ENCODE measurements at regions not wholly inside any gene's neighbourhood (a gene's known extent, or its start where the extent isn't known, plus 50 kb on each side); places are given as distances from the start of the nearest gene placed in this dataset.
"Not testable (repeated sequence)": the region's sequence is repeated elsewhere in the genome, so short reads cannot be mapped to it uniquely, and the experiment has no call there.

GRCh38 chr10:20668985-20669384 is 228.1 kb downstream of the NEBL start:
- in situ Hi-C loops (cut with HindIII; ENCODE audit: low sequenced_read_pairs), result no loop called here
- DNase-seq (ENCODE audit: low read depth), result no peak
- TF ChIP-seq, protein P1, sequence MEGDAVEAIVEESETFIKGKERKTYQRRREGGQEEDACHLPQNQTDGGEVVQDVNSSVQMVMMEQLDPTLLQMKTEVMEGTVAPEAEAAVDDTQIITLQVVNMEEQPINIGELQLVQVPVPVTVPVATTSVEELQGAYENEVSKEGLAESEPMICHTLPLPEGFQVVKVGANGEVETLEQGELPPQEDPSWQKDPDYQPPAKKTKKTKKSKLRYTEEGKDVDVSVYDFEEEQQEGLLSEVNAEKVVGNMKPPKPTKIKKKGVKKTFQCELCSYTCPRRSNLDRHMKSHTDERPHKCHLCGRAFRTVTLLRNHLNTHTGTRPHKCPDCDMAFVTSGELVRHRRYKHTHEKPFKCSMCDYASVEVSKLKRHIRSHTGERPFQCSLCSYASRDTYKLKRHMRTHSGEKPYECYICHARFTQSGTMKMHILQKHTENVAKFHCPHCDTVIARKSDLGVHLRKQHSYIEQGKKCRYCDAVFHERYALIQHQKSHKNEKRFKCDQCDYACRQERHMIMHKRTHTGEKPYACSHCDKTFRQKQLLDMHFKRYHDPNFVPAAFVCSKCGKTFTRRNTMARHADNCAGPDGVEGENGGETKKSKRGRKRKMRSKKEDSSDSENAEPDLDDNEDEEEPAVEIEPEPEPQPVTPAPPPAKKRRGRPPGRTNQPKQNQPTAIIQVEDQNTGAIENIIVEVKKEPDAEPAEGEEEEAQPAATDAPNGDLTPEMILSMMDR (IDR thresholded peaks at IDR 0.05; ENCODE audit: low read depth, low read length, missing control alignments), result no peak
- no peak overlapping the region for H3K4me3 ChIP-seq (ENCODE audit: low read depth, low read length)

DNA sequence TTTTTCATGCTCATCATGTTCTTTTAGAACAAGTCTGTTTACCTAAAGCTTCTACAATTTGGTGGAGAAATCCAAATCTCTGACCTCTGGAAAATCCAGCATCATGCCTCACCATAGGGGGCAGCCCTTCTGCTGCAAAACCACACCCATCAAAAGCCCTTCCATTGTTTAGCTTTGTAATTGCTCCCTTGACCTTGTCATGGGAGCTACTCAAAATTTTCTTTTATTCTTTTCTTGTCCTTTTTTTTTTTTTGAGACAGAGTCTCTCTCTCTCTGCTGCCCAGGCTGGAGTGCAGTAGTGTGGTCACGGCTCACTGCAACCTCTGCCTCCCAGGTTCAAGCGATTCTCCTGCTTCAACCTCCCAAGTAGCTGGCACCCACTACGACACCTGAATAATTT is 234.4 kb downstream of the NEBL start:
- TF ChIP-seq, protein P1 (IDR thresholded peaks at IDR 0.05; ENCODE audit: low read depth, low read length, missing control alignments), result no peak
- in situ Hi-C loops (cut with HindIII; ENCODE audit: low sequenced_read_pairs), result no loop called here
- DNase-seq (ENCODE audit: low read depth), result no peak
- no peak overlapping the region for H3K4me3 ChIP-seq (ENCODE audit: low read depth, low read length)

DNA sequence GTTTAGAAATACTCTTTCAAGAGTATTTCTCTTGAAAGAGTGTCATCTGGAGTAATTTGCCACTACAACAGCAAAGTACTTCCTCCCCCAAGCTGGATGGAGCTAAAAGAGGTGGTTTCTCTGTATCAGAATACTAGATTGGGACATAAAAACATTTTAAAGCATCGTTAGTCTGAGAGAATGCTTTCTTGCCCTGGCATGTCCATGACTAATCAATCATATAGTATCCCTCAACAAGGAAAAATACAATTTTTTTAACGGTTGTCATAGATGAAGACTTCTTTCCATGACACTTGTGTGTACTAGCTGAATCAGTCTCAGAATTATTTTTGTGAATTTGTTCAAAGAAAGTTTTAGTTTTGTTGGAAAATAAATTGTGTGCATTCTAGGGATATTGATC is 237.9 kb downstream of the NEBL start:
- no peak for DNase-seq (ENCODE audit: low read depth)
- in situ Hi-C loops (cut with HindIII; ENCODE audit: low sequenced_read_pairs), result no loop called here
- TF ChIP-seq, protein P1 (IDR thresholded peaks at IDR 0.05; ENCODE audit: low read depth, low read length, missing control alignments), result no peak
- no peak overlapping the region for H3K4me3 ChIP-seq (ENCODE audit: low read depth, low read length)

DNA sequence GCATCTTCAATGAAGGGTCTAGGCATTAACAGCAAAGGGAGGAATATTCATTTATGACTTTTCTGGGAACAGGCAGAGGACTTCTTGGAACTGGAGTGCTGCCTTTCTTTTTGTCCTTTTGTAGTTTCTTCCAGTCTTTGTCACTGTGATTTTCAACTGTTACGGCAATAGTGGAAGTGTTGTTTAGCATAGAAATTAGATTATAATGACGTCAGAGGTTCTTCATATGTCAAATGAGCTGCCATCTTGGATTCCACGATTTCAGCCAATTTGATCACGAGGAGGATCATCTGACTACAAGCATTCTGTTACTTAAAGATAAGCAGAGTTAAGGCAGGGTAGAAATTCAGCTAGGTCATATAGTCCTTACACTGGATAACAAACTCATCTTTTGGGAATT is 239.0 kb downstream of the NEBL start:
- no peak overlapping the region for H3K4me3 ChIP-seq (ENCODE audit: low read depth, low read length)
- TF ChIP-seq, protein P1 (IDR thresholded peaks at IDR 0.05; ENCODE audit: low read depth, low read length, missing control alignments), result no peak
- in situ Hi-C loops (cut with HindIII; ENCODE audit: low sequenced_read_pairs), result no loop called here
- DNase-seq (ENCODE audit: low read depth), result no peak

DNA sequence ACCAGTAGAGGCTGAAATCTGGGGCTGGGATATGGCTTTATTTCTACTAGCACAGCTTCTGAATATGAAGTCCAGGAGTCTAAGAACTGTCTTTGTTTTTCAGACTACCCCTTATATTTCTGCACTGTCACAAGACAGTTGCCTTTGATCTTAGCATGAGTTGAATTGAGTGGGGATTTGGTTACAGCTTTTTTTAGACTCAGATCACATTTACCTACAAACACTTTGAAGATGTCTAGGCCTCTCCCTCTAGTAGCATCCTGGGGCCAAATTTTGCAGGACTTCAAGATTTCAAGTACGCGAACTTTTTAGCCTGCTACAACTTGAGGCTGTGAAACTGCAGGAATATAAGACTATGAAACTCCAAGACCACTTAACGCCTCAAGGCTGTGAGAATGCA is 240.2 kb downstream of the NEBL start:
- in situ Hi-C loops (cut with HindIII; ENCODE audit: low sequenced_read_pairs), result no loop called here
- TF ChIP-seq, protein P1 (IDR thresholded peaks at IDR 0.05; ENCODE audit: low read depth, low read length, missing control alignments), result no peak
- H3K4me3 ChIP-seq (ENCODE audit: low read depth, low read length), result no peak overlapping the region
- no peak for DNase-seq (ENCODE audit: low read depth)

DNA sequence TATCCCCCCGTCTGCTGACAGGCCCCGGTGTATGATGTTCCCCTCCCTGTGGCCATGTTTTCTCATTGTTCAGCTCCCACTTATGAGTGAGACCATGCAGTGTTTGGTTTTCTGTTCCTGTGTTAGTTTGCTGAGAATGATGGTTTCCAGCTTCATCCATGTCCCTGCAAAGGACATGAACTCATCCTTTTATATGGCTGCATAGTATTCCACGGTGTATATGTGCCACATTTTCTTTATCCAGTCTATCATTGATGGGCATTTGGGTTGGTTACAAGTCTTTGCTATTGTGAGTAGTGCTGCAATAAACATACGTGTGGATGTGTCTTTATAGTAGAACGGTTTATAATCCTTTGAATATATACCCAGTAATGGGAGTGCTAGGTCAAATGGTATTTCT is 244.7 kb downstream of the NEBL start:
- H3K4me3 ChIP-seq (ENCODE audit: low read depth, low read length); in situ Hi-C loops (cut with HindIII; ENCODE audit: low sequenced_read_pairs); DNase-seq (ENCODE audit: low read depth): not testable (repeated sequence)

DNA sequence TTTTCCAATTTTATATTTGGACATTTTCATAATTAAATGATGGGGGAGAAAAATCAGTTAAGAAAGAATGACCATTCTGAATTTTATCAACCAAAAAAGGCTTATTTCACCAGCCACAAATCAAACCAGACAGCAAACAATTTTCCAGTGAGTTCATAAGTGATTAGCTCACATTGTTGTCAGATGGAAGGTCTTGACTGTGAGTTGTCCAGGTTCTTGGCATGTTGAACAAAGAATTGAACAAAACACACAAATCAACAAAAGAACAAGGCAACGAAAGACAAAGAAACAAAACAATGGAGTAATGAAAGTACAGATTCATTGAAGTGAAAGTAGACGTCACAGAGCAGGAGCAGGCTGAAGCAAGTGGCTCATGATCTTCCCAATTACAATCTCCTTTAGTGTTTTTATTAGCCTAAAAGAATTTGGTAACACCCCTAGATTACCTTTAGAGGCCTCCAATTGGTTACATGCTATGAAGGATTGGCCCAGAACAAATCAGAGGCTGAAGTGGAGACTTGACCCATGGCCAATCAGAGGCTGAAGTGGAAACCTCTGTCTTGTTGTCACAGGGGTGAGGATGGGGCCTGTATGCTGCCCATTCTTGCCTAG is 248.7 kb downstream of the NEBL start:
- no peak for DNase-seq (ENCODE audit: low read depth)
- TF ChIP-seq, protein P1 (IDR thresholded peaks at IDR 0.05; ENCODE audit: low read depth, low read length, missing control alignments), result no peak
- in situ Hi-C loops (cut with HindIII; ENCODE audit: low sequenced_read_pairs), result no loop called here
- no peak overlapping the region for H3K4me3 ChIP-seq (ENCODE audit: low read depth, low read length)
